Renal cortical epithelial cell (primary cell): ENCODE measurements at regions not wholly inside any gene's neighbourhood (a gene's known extent, or its start where the extent isn't known, plus 50 kb on each side); places are given as distances from the start of the nearest gene placed in this dataset.

ENCODE experiments used
- DNase-seq: peaks from one replicate; pipeline ENCODE4 v3.0.0-alpha.2; 2011; ENCODE audit warnings: low read depth

DNA sequence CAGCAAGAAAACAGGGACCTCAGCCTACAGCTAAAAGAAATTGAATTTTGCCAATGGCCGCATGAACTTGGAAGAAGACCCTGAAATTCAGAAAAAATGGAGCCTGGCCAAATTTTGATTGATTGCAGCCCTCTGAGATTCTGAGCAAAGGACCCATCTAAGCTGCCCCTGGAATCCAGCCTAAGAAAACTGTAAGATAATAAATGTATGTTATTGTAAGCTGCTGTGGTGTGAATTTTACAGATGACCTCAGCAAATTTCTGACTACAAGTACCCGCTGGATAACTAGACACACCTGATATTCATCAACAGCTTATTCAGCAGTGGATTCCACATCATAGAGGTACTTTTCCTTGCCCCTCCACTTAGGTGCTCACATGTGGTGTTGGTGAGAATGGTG is 119.5 kb upstream of the EPHA5 start:
- no peak for DNase-seq

DNA sequence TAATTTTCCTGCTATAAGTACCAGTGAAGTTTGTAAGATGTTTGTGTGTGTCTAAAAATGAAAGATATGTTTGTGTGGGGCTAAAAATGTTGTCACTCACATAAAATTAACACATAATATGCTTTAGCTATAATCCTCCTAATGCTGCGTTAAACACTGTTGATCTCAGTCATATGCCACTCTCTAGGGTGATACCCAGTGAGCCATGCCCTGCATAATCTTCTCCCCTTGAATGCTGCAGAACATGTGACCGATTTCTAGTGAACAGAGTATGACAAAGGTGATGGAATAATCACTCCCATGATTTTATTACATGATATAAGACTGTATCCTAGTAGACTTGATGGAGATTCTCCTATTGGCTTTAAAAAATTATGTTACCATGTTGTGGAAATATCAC is 119.1 kb upstream of the EPHA5 start:
- no peak for DNase-seq

DNA sequence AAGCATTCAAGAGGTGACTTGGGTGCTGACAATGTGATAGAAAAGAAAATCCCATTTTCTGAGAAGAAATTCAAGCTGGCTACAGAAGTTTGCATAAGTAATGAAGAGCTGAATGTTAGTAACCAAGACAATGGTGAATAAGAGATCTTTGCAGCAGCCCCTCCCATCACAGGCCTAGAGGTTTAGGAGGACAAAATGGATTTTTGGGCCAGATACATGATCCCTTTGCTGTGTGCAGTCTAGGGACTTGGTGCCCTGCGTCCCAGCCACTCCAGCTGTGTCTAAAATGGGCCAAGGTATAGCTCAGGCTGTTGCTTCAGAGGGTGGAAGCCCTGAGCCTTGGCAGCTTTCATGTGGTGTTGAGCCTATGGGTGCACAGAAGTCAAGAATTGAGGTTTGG is 107.0 kb upstream of the EPHA5 start:
- no peak for DNase-seq

DNA sequence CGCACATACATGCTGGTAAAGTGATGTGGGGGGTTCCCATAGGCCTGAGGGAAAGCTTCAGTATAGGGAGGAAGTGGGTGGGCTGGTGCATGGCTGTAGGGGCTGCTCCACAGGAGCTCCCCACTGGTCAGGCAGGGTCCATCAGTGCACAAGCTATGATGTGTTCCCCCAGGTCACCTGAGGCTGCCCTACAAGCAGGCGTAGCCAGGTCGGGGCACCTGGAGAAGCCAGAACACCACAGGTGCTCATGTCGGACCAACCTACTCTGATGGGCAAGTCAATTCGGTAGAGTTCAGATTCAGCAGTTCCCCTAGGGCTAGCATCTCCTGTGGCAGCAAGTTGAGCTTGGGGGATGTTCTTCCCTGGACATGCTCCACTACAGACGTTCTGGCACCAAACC is 103.3 kb upstream of the EPHA5 start:
- DNase-seq: no peak

DNA sequence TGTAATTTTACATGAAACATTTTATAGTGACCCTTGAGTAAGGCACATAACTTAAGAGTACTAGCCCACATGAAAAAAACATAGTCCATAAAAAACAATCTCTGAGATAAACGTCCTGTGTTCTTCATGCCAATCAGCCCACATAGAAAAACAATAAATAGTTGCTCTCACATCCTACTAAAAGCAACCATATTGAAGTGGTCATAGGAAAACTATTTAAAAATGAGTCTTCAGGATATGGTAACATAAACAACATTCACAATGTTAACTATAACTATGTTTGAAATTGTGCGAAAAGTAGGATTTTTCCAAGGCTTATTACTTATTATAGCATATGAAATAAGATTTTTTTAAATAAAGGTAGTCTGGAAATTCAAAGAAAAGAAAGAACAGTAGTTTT is 77.1 kb upstream of the EPHA5 start:
- DNase-seq: no peak

DNA sequence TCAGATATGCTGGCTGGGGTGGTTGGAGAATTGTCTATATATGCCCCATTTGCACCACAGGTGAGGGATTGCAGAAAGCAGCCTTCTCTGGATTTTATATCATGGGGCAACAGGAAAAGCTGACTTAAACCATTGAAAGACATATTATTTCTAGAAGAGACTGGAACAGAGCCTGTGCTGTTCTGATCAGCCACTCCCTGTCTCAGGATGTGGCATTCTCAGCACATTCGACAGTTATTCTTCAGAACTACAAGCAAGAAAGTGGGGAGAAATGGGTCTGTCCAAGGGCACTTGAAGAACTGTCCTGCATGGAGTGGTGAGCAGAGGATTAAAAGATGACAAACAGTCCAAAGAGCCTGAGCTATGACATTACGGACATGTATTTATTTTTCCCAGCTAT is 67.8 kb upstream of the EPHA5 start:
- no peak for DNase-seq

DNA sequence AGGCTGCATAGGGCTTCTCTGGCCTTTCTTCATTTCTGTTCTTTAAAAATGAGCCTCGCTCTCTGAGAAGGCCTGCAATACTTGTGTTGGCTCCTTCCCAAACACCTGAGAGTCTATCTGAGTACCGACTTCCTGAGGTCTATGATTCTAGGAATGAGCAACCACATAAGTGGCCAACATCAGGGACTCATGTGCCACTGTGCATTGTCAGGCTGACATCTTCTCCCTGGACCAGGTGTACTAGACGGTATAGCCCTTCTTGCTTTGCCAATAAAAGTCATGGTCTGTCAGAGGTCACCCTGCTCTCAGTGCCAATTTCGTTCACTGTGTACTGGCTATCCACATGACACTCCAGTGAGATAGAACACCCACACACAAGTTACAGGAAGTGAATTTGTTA is 67.4 kb upstream of the EPHA5 start:
- no peak for DNase-seq

DNA sequence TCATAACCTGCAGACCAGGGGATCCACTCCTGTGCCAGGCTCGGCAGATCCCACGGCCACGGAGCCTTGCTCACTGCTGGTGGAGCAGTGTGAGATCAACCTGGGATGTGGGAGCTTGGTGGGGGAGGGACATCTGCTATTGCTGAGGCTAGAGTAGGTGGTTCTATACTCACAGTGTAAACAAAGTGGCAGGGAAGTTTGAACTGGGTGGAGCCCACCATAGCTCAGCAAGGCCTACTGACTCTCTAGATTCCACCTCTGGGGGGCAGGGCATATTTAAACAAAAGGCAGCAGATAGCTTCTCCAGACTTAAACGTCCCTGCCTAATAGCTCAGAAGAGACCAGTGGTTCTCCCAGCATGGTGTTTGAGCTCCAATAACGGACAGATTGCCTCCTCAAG is 54.7 kb upstream of the EPHA5 start:
- no peak for DNase-seq
